Duodenal mucosa (tissue), 2 donors: ENCODE measurements at regions not wholly inside any gene's neighbourhood (a gene's known extent, or its start where the extent isn't known, plus 50 kb on each side); places are given as distances from the start of the nearest gene placed in this dataset.
"Not testable (repeated sequence)": the region's sequence is repeated elsewhere in the genome, so short reads cannot be mapped to it uniquely, and the experiment has no call there.

Experiments used
- H3K27ac ChIP-seq: one replicate; pipeline ENCODE4 v1.7.0; 2013; ENCODE audit warnings: low read depth, low read length
- H3K27me3 ChIP-seq, 2 donors: one replicate each; pipeline ENCODE4 v1.7.0; 2013; ENCODE audit warnings: low read length in 2 of 2, control low read depth in 1 of 2; ENCODE audit not compliant: insufficient read depth in 2 of 2, control insufficient read depth in 1 of 2
- H3K36me3 ChIP-seq, 2 donors: one replicate each; pipeline ENCODE4 v1.7.0; 2013; ENCODE audit warnings: low read length in 2 of 2, control low read depth in 1 of 2; ENCODE audit not compliant: insufficient read depth in 2 of 2, control insufficient read depth in 1 of 2
- H3K4me1 ChIP-seq, 2 donors: one replicate each; pipeline ENCODE4 v1.7.0; 2013; ENCODE audit warnings: low read length in 2 of 2, control low read depth in 1 of 2; ENCODE audit not compliant: insufficient read depth in 2 of 2, control insufficient read depth in 1 of 2
- H3K4me3 ChIP-seq, 2 donors: one replicate each; pipeline ENCODE4 v1.7.0; 2013; ENCODE audit warnings: low read length in 2 of 2, low read depth in 1 of 2
- H3K9ac ChIP-seq, 2 donors: one replicate each; pipeline ENCODE4 v1.7.0; 2013; ENCODE audit warnings: low read length in 2 of 2, low read depth in 1 of 2
- H3K9me3 ChIP-seq, 2 donors: one replicate each; pipeline ENCODE4 v1.7.0; 2013; ENCODE audit warnings: low read length in 2 of 2, control low read depth in 1 of 2; ENCODE audit not compliant: control insufficient read depth in 1 of 2

- Histone ChIP-seq H3K9me3 (no peaks in the 10 kb centered on the region), H3K27me3 (no peaks in the 10 kb centered on the region), H3K4me3 (no peak overlapping the region), H3K9ac (no peak overlapping the region), H3K27ac (no peak overlapping the region), H3K4me1 (no peaks in the 10 kb centered on the region), H3K36me3 (no peaks in the 10 kb centered on the region)
These were observed 196.4 kb upstream of the G2E3 start for GRCh38 chr14:30362369-30363218.

GRCh38 chr14:30363219-30363880, 195.6 kb upstream of the G2E3 start:
- H3K9me3 ChIP-seq, H3K4me1 ChIP-seq, H3K9ac ChIP-seq, H3K36me3 ChIP-seq, H3K27ac ChIP-seq, H3K27me3 ChIP-seq, H3K4me3 ChIP-seq: not testable (repeated sequence)

GRCh38 chr14:30369502-30370180, 189.3 kb upstream of the G2E3 start:
- H3K36me3 ChIP-seq = no peaks in the 10 kb centered on the region
- H3K27ac ChIP-seq = no peak overlapping the region
- no peaks in the 10 kb centered on the region for H3K4me1 ChIP-seq
- H3K27me3 ChIP-seq = no peaks in the 10 kb centered on the region
- no peaks in the 10 kb centered on the region for H3K9me3 ChIP-seq
- H3K9ac ChIP-seq = no peak overlapping the region
- no peak overlapping the region for H3K4me3 ChIP-seq

- no peak overlapping the region for H3K9ac ChIP-seq
- peaks cover under 1 to 4% of the 10 kb centered on the region in 2 donors for H3K27me3 ChIP-seq
- H3K27ac ChIP-seq = no peak overlapping the region
- H3K4me1 ChIP-seq = no peaks in the 10 kb centered on the region
- H3K36me3 ChIP-seq = no peaks in the 10 kb centered on the region
- no peaks in the 10 kb centered on the region for H3K9me3 ChIP-seq
- no peak overlapping the region for H3K4me3 ChIP-seq
These were observed 185.9 kb upstream of the G2E3 start for GRCh38 chr14:30373053-30373452.

- Histone ChIP-seq H3K27ac (no peak overlapping the region), H3K27me3 (peaks cover 3 to 4% of the 10 kb centered on the region in 2 donors), H3K36me3 (no peaks in the 10 kb centered on the region), H3K9ac (no peak overlapping the region), H3K4me3 (no peak overlapping the region), H3K4me1 (no peaks in the 10 kb centered on the region), H3K9me3 (no peaks in the 10 kb centered on the region)
These were observed 185.4 kb upstream of the G2E3 start for GRCh38 chr14:30373526-30373925.

- Histone ChIP-seq H3K27ac (no peak overlapping the region), H3K4me1 (no peaks in the 10 kb centered on the region), H3K9me3 (no peaks in the 10 kb centered on the region), H3K4me3 (no peak overlapping the region), H3K36me3 (no peaks in the 10 kb centered on the region), H3K9ac (no peak overlapping the region), H3K27me3 (peaks cover 3 to 4% of the 10 kb centered on the region in 2 donors)
These were observed 183.6 kb upstream of the G2E3 start for GRCh38 chr14:30375296-30375892.

- Histone ChIP-seq H3K4me3 (no peak overlapping the region), H3K36me3 (no peaks in the 10 kb centered on the region), H3K27me3 (peaks cover 0 to 3% of the 10 kb centered on the region in 2 donors), H3K27ac (no peak overlapping the region), H3K9me3 (no peaks in the 10 kb centered on the region), H3K9ac (no peak overlapping the region), H3K4me1 (no peaks in the 10 kb centered on the region)
These were observed 177.0 kb upstream of the G2E3 start for GRCh38 chr14:30381861-30382480.

GRCh38 chr14:30385925-30386324, 173.0 kb upstream of the G2E3 start:
- Histone ChIP-seq H3K4me3 (no peak overlapping the region), H3K9me3 (no peaks in the 10 kb centered on the region), H3K27me3 (no peaks in the 10 kb centered on the region), H3K27ac (no peak overlapping the region), H3K4me1 (no peaks in the 10 kb centered on the region), H3K36me3 (no peaks in the 10 kb centered on the region), H3K9ac (no peak overlapping the region)

- Histone ChIP-seq H3K27me3 (no peaks in the 10 kb centered on the region), H3K4me3 (no peak overlapping the region), H3K9me3 (no peaks in the 10 kb centered on the region), H3K4me1 (no peaks in the 10 kb centered on the region), H3K27ac (no peak overlapping the region), H3K36me3 (no peaks in the 10 kb centered on the region), H3K9ac (no peak overlapping the region)
These were observed 171.1 kb upstream of the G2E3 start for GRCh38 chr14:30387871-30388270.
